ENCODE measurements at regions not wholly inside any gene's neighbourhood (a gene's known extent, or its start where the extent isn't known, plus 50 kb on each side); places are given as distances from the start of the nearest gene placed in this dataset.
"Not testable (repeated sequence)": the region's sequence is repeated elsewhere in the genome, so short reads cannot be mapped to it uniquely, and the experiment has no call there.

- peak; percentile 87 to 88 for DNase-seq (ENCODE audit: low read depth in 2 of 2)
Observed at GRCh38 chr15:26082221-26083109, 219.3 kb upstream of the ATP10A start.

- no peak for DNase-seq (ENCODE audit: low read depth in 2 of 2)
Observed at GRCh38 chr15:26081758-26082220, 218.7 kb upstream of the ATP10A start.

- no peak for DNase-seq (ENCODE audit: low read depth in 2 of 2)
Observed at GRCh38 chr15:26075770-26076169, 212.6 kb upstream of the ATP10A start.

- no peak for DNase-seq (ENCODE audit: low read depth in 2 of 2)
Observed at GRCh38 chr15:26073430-26074333, 210.6 kb upstream of the ATP10A start.

GRCh38 chr15:26070095-26070532 is 207.0 kb upstream of the ATP10A start:
- no peak for DNase-seq (ENCODE audit: low read depth in 2 of 2)

GRCh38 chr15:26069231-26069641 is 206.1 kb upstream of the ATP10A start:
- DNase-seq (ENCODE audit: low read depth in 2 of 2), result no peak

- DNase-seq (ENCODE audit: low read depth in 2 of 2), result no peak
Observed at GRCh38 chr15:26066896-26067295, 203.8 kb upstream of the ATP10A start.

GRCh38 chr15:26065723-26066122 is 202.6 kb upstream of the ATP10A start:
- no peak for DNase-seq (ENCODE audit: low read depth in 2 of 2)

- no peak for DNase-seq (ENCODE audit: low read depth in 2 of 2)
Observed at GRCh38 chr15:26061248-26061647, 198.1 kb upstream of the ATP10A start.

GRCh38 chr15:26056766-26057165 is 193.6 kb upstream of the ATP10A start:
- DNase-seq (ENCODE audit: low read depth in 2 of 2), result not testable (repeated sequence)

- DNase-seq (ENCODE audit: low read depth in 2 of 2), result no peak
Observed at GRCh38 chr15:26051761-26052675, 188.9 kb upstream of the ATP10A start.

GRCh38 chr15:26050984-26051383 is 187.9 kb upstream of the ATP10A start:
- DNase-seq (ENCODE audit: low read depth in 2 of 2), result no peak

GRCh38 chr15:26049900-26050657 is 187.0 kb upstream of the ATP10A start:
- no peak for DNase-seq (ENCODE audit: low read depth in 2 of 2)

GRCh38 chr15:26048669-26049068 is 185.5 kb upstream of the ATP10A start:
- no peak for DNase-seq (ENCODE audit: low read depth in 2 of 2)

- no peak for DNase-seq (ENCODE audit: low read depth in 2 of 2)
Observed at GRCh38 chr15:26045516-26045915, 182.4 kb upstream of the ATP10A start.

GRCh38 chr15:26043018-26043417 is 179.9 kb upstream of the ATP10A start:
- DNase-seq (ENCODE audit: low read depth in 2 of 2), result no peak

GRCh38 chr15:26038693-26039092 is 175.6 kb upstream of the ATP10A start:
- no peak for DNase-seq (ENCODE audit: low read depth in 2 of 2)

- DNase-seq (ENCODE audit: low read depth in 2 of 2), result no peak
Observed at GRCh38 chr15:26037369-26037768, 174.2 kb upstream of the ATP10A start.

- DNase-seq (ENCODE audit: low read depth in 2 of 2), result no peak
Observed at GRCh38 chr15:26033493-26033892, 170.4 kb upstream of the ATP10A start.

- no peak for DNase-seq (ENCODE audit: low read depth in 2 of 2)
Observed at GRCh38 chr15:26032162-26032846, 169.2 kb upstream of the ATP10A start.
